ENCODE measurements at regions not wholly inside any gene's neighbourhood (a gene's known extent, or its start where the extent isn't known, plus 50 kb on each side); places are given as distances from the start of the nearest gene placed in this dataset.

GRCh38 chr5:171688696-171689495, 96.7 kb upstream of the SMIM23 start:
- no peak for ATAC-seq

GRCh38 chr5:171689853-171690417, 95.7 kb upstream of the SMIM23 start:
- H3K27me3 ChIP-seq = no peaks in the 10 kb centered on the region

More at GRCh38 chr5:171688696-171689495, 96.7 kb upstream of the SMIM23 start:
- in situ Hi-C loops (cut with MboI; ENCODE audit: low sequenced_read_pairs in 4 of 4) (no loop called here), intact Hi-C loops (cut with DNase I; ENCODE audit: low total_unique reads) (no loop called here)
- Histone ChIP-seq H3K27me3 (no peaks in the 10 kb centered on the region), H3K36me3 (no peaks in the 10 kb centered on the region), H3K4me3 (no peak overlapping the region), H3K9me3 (no peaks in the 10 kb centered on the region), H3K4me1 (no peaks in the 10 kb centered on the region), H3K27ac (no peak overlapping the region)
- TF ChIP-seq CTCF (IDR thresholded peaks at IDR 0.05 in 4 of 5, conservative IDR thresholded peaks at IDR 0.05 in 1 of 5) = no peak
- TF ChIP-seq POLR2A (IDR thresholded peaks at IDR 0.05) = no peak
- DNase-seq = no peak

GRCh38 chr5:171692107-171692506, 93.5 kb upstream of the SMIM23 start:
- no peak for DNase-seq
- no peak for ATAC-seq
- TF ChIP-seq CTCF (IDR thresholded peaks at IDR 0.05 in 4 of 5, conservative IDR thresholded peaks at IDR 0.05 in 1 of 5) = no peak
- no peak for TF ChIP-seq POLR2A (IDR thresholded peaks at IDR 0.05)
- Histone ChIP-seq H3K27me3 (no peaks in the 10 kb centered on the region), H3K27ac (no peak overlapping the region), H3K9me3 (no peaks in the 10 kb centered on the region), H3K4me1 (no peaks in the 10 kb centered on the region), H3K36me3 (no peaks in the 10 kb centered on the region), H3K4me3 (no peak overlapping the region)
- intact Hi-C loops (cut with DNase I; ENCODE audit: low total_unique reads) (no loop called here), in situ Hi-C loops (cut with MboI; ENCODE audit: low sequenced_read_pairs in 4 of 4) (no loop called here)

More at GRCh38 chr5:171689853-171690417, 95.7 kb upstream of the SMIM23 start:
- no peaks in the 10 kb centered on the region for H3K9me3 ChIP-seq
- TF ChIP-seq CTCF (IDR thresholded peaks at IDR 0.05 in 4 of 5, conservative IDR thresholded peaks at IDR 0.05 in 1 of 5) (no peak), POLR2A (IDR thresholded peaks at IDR 0.05) (no peak)
- DNase-seq (no peak), ATAC-seq (no peak)
- in situ Hi-C loops (cut with MboI; ENCODE audit: low sequenced_read_pairs in 4 of 4) (no loop called here), intact Hi-C loops (cut with DNase I; ENCODE audit: low total_unique reads) (no loop called here)
- H3K36me3 ChIP-seq = no peaks in the 10 kb centered on the region
- no peaks in the 10 kb centered on the region for H3K4me1 ChIP-seq
- no peak overlapping the region for H3K4me3 ChIP-seq
- H3K27ac ChIP-seq = no peak overlapping the region

GRCh38 chr5:171692936-171693335, 92.7 kb upstream of the SMIM23 start:
- TF ChIP-seq CTCF (IDR thresholded peaks at IDR 0.05 in 4 of 5, conservative IDR thresholded peaks at IDR 0.05 in 1 of 5) = no peak
- no peak for TF ChIP-seq POLR2A (IDR thresholded peaks at IDR 0.05)
- DNase-seq (no peak), ATAC-seq (no peak)
- intact Hi-C loops (cut with DNase I; ENCODE audit: low total_unique reads) (no loop called here), in situ Hi-C loops (cut with MboI; ENCODE audit: low sequenced_read_pairs in 4 of 4) (no loop called here)
- Histone ChIP-seq H3K9me3 (no peaks in the 10 kb centered on the region), H3K27me3 (no peaks in the 10 kb centered on the region), H3K27ac (no peak overlapping the region), H3K4me1 (no peaks in the 10 kb centered on the region), H3K4me3 (no peak overlapping the region), H3K36me3 (no peaks in the 10 kb centered on the region)

All from gastrocnemius medialis (tissue), 4 donors.